Fibroblast of peridontal ligament (primary cell): ENCODE measurements at regions not wholly inside any gene's neighbourhood (a gene's known extent, or its start where the extent isn't known, plus 50 kb on each side); places are given as distances from the start of the nearest gene placed in this dataset.

Experiments
- DNase-seq: peaks from one replicate; pipeline ENCODE4 v3.0.0-alpha.2; 2010; ENCODE audit errors: extremely low read depth

- no peak for DNase-seq
Observed at GRCh38 chr2:83565181-83565580, 893.9 kb downstream of the SUCLG1 start.

DNA sequence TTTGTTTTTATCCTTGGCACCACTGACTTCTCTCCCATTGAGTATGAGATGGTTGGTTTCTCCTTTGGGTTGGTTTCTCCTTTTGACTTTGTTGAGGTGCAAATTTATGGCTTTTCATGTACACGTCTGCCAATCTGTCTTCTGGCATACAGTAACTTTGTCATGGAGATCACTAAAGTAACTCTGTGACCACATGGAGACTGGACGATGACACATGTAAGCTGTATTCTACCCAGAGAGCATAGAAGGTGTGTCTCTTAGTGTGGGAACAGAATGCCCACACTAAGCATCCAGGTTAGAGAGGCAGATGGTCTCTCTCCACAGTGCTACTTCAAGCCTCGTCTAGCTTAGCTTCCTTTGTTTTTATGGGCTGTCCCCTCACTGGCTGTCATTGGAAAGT, 897.5 kb downstream of the SUCLG1 start:
- no peak for DNase-seq

GRCh38 chr2:83536556-83536955, 922.5 kb downstream of the SUCLG1 start:
- no peak for DNase-seq

- DNase-seq: no peak
Observed at GRCh38 chr2:83534416-83534815, 924.7 kb downstream of the SUCLG1 start.

GRCh38 chr2:83531206-83531826, 927.8 kb downstream of the SUCLG1 start:
- no peak for DNase-seq

DNA sequence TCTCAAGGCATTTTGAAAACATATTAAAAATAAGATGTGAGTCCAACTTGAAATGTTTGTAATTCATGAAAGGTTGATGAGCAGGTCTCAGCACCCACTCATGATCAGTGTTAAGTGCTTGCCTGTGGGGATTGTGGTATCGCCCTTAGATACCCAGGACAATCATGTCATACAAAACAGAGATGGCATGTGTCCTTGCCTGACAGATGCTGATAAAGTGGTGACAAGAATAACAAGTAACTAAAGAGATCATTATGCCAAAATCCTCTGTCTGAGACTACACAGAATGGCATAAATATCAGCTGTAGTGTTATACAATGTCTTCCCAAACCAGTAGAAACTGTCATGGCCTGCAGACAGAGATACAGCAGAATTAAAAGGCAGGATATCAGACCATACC, 930.3 kb downstream of the SUCLG1 start:
- DNase-seq: no peak

DNA sequence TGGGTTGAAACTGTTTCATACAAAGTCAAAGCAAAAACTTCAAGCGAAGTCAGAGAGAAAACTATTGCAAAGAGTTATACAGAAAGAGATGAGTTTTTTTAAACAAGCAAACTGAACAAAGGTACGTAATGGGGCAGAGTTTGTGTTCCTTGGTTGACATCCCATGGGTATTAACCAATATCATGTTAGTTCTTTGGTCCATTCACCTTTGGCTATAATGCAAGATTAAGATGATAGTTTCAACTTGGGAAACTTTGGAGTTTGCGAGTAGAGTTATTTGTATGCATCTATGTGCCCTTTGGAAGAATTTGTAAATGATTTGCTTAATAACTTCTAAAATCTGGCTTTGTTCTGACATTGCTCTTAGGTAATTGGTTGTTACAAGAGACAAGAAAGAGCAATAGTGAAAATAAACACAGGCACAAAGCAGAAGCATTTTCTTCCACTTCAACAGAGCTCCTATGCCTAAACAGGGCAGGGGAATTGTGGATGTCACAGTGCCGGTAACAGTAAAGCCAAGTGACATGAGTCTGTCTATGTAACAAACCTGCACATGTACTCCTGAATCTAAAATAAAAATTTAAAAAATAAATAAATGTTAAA, 936.1 kb downstream of the SUCLG1 start:
- no peak for DNase-seq

- no peak for DNase-seq
Observed at GRCh38 chr2:83517727-83518368, 941.2 kb downstream of the SUCLG1 start.

GRCh38 chr2:83516503-83516902, 942.6 kb downstream of the SUCLG1 start:
- DNase-seq: no peak

DNA sequence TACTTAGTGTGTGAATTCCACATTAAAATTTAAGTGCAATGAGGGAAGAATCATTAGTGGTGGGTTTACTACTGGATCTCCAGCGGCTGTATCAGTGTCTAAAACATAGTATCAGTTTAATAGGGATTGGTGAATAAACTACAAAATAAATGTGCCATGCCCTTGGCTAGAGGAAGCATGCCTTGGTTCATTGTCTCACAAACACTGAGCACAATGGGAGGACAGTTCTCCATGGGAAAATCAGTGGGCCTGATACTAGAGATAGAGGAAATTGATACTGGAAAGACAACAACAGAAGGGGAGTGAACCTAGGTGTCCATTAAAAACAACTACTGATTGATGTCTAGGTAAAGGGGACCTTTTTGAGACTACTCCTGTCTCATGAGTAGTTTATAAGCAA, 971.6 kb downstream of the SUCLG1 start:
- DNase-seq: no peak

- no peak for DNase-seq
Observed at GRCh38 chr2:83481436-83481835, 977.6 kb downstream of the SUCLG1 start.

- DNase-seq: no peak
Observed at GRCh38 chr2:83478037-83478436, 981.0 kb downstream of the SUCLG1 start.

DNA sequence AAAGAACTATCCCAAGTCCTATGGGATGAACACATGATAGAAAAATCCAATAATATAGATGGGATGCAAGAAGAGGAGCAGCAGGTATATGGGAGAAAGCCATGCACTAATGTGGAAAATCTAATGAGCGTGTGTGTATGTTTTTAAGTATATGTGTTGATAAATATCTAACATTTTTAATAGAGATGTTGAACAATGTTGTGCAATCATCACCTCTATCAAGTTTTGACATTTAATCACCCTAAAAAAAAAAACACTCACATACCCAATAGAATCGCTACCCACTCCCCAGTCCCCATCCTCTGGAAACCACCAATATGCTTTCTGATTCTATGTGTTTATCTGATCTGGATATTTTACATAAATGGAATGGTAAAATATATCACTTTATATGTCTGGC, 983.7 kb downstream of the SUCLG1 start:
- DNase-seq: no peak

DNA sequence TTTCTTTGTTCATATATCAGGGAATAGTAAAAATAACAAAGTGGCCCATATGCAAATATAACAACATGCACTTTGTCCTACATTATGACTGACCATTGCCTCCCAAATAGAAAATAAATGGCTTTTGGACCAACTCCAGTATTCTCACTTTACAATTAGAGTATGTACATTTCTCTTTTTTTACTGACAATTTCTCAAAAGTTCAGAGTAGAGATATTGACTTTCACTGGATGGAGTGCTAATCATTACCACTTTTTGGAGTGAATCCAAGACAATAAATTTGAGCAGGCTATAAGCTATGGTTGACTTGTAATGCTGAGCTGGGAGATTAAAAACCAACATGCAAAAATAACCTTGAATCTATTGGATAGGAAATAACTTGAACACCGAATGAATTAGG, 987.4 kb downstream of the SUCLG1 start:
- no peak for DNase-seq

DNA sequence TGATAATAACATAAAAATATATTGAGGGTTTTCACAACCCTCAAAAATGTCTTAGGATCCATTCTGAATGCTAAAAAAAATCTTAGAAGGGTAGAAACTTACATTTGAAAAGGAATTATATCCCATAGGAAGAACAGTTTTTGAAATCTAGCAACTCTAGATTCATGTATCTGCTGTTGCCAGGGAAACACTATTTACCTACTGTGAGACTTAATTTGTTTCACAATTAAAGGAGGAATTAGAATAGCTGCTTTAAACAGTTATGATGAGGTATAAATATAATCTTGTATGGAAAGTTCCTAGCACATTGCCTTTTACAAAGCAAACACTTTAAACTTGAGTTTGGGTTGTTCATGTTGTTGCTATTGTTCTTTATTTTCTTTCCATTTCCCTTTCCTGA, 988.2 kb downstream of the SUCLG1 start:
- DNase-seq: no peak

GRCh38 chr2:83464444-83464843, 994.6 kb downstream of the SUCLG1 start:
- DNase-seq: no peak

- no peak for DNase-seq
Observed at GRCh38 chr2:83462881-83463280, 996.2 kb downstream of the SUCLG1 start.

- no peak for DNase-seq
Observed at GRCh38 chr2:83461135-83461534, 997.9 kb downstream of the SUCLG1 start.

DNA sequence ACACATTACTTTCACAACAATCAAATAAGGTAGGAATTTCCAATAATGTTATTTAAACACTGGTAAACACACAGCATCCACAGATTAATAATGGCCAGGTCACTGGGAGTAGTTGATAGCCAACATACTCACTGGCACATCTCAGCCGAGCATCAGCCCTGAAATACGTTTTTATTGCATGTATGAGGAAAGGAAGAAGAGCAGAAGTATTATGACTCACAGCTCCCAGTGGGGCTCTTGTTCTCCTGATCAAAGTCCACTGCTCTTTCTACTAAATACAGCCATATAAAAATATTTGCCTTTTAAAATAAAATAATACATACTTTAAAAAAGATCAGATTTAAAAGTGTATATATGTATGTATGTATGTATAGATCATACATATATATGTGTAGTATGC, 999.6 kb downstream of the SUCLG1 start:
- DNase-seq: no peak

- DNase-seq: no peak
Observed at GRCh38 chr2:83435989-83436388, 1023.1 kb downstream of the SUCLG1 start.

- DNase-seq: no peak
Observed at GRCh38 chr2:83420993-83421392, 1038.1 kb downstream of the SUCLG1 start.

- DNase-seq: no peak
Observed at GRCh38 chr2:83394134-83394904, 1064.8 kb downstream of the SUCLG1 start.

DNA sequence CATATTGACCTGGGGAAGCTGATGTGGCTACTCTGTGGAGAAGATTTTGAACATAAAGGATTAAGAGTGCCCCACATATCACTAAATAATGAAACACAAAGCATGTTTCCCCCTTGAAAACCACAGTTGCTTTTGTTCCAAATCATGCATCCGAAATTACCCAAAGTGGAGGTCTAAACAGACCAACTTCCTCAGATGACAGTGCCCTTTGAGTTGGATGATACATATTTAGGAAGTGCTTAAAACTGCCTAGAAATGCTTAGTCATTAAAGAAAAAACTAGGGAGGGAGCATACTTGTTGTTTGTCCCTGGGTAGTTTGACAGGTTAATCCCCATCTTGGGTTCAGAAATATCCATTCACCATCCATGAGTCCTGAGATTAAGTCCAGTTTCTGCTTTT, 1070.3 kb downstream of the SUCLG1 start:
- no peak for DNase-seq
